ENCODE measurements at regions not wholly inside any gene's neighbourhood (a gene's known extent, or its start where the extent isn't known, plus 50 kb on each side); places are given as distances from the start of the nearest gene placed in this dataset.
"Not testable (repeated sequence)": the region's sequence is repeated elsewhere in the genome, so short reads cannot be mapped to it uniquely, and the experiment has no call there.

GRCh38 chr17:68145088-68145487 lies 102.8 kb upstream of the AMZ2 start:
- H3K9me3 Mint-ChIP-seq, result no peaks in the 10 kb centered on the region
- TF ChIP-seq CTCF (IDR thresholded peaks at IDR 0.05), result no peak
- H3K36me3 Mint-ChIP-seq (ENCODE audit: low read depth), result no peaks in the 10 kb centered on the region
- DNase-seq, result no peak
- H3K4me1 Mint-ChIP-seq, result no peaks in the 10 kb centered on the region
- H3K27me3 Mint-ChIP-seq (ENCODE audit: low read depth, poor library complexity), result peaks cover 28% of the 10 kb centered on the region
- H3K4me3 Mint-ChIP-seq, result no peak overlapping the region
- H3K27ac Mint-ChIP-seq, result no peak overlapping the region

- H3K27me3 Mint-ChIP-seq (ENCODE audit: low read depth, poor library complexity), result peaks cover 26% of the 10 kb centered on the region
- H3K9me3 Mint-ChIP-seq, result no peaks in the 10 kb centered on the region
- no peak for TF ChIP-seq CTCF (IDR thresholded peaks at IDR 0.05)
- H3K4me1 Mint-ChIP-seq, result peaks cover 3% of the 10 kb centered on the region
- H3K27ac Mint-ChIP-seq, result no peak overlapping the region
- DNase-seq, result no peak
- H3K36me3 Mint-ChIP-seq (ENCODE audit: low read depth), result no peaks in the 10 kb centered on the region
- no peak overlapping the region for H3K4me3 Mint-ChIP-seq
Measured at GRCh38 chr17:68148936-68149335, 98.9 kb upstream of the AMZ2 start.

- Mint-ChIP-seq H3K9me3 (no peaks in the 10 kb centered on the region), H3K4me1 (peaks cover 3% of the 10 kb centered on the region), H3K4me3 (no peak overlapping the region), H3K36me3 (ENCODE audit: low read depth) (no peaks in the 10 kb centered on the region), H3K27ac (no peak overlapping the region), H3K27me3 (ENCODE audit: low read depth, poor library complexity) (peaks cover 16% of the 10 kb centered on the region)
- DNase-seq, result no peak
- TF ChIP-seq CTCF (IDR thresholded peaks at IDR 0.05), result no peak
Measured at GRCh38 chr17:68152161-68152571, 95.7 kb upstream of the AMZ2 start.

DNA sequence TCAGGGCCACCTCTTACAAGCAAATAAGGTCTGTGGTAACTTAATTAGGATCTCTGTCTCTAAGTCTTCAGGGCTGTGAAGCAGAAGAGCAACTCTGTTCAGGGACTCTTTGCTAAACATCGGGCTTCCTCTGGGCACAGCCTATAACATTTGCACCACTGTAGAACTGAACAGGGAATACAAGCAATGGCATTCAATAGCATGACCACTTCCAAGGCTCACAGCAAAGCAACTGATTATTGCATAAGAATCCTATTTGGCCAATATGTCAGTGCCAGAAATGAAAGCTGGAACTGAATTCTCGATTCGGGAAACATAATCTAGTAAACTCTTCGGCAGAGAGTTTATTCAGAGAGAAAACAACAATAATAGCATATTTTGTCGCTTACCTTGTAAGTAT lies 92.2 kb upstream of the AMZ2 start:
- Mint-ChIP-seq H3K27me3 (ENCODE audit: low read depth, poor library complexity) (peaks cover 12% of the 10 kb centered on the region), H3K36me3 (ENCODE audit: low read depth) (no peaks in the 10 kb centered on the region), H3K27ac (no peak overlapping the region), H3K4me1 (peaks cover 3% of the 10 kb centered on the region), H3K4me3 (no peak overlapping the region), H3K9me3 (no peaks in the 10 kb centered on the region)
- no peak for TF ChIP-seq CTCF (IDR thresholded peaks at IDR 0.05)
- DNase-seq, result no peak

- DNase-seq, result no peak
- no peak for TF ChIP-seq CTCF (IDR thresholded peaks at IDR 0.05)
- no peaks in the 10 kb centered on the region for H3K9me3 Mint-ChIP-seq
- H3K36me3 Mint-ChIP-seq (ENCODE audit: low read depth), result peaks cover 4% of the 10 kb centered on the region
- H3K4me1 Mint-ChIP-seq, result no peaks in the 10 kb centered on the region
- no peak overlapping the region for H3K27ac Mint-ChIP-seq
- no peak overlapping the region for H3K4me3 Mint-ChIP-seq
- peaks cover 22% of the 10 kb centered on the region for H3K27me3 Mint-ChIP-seq (ENCODE audit: low read depth, poor library complexity)
Measured at GRCh38 chr17:68161644-68162428, 86.0 kb upstream of the AMZ2 start.

DNA sequence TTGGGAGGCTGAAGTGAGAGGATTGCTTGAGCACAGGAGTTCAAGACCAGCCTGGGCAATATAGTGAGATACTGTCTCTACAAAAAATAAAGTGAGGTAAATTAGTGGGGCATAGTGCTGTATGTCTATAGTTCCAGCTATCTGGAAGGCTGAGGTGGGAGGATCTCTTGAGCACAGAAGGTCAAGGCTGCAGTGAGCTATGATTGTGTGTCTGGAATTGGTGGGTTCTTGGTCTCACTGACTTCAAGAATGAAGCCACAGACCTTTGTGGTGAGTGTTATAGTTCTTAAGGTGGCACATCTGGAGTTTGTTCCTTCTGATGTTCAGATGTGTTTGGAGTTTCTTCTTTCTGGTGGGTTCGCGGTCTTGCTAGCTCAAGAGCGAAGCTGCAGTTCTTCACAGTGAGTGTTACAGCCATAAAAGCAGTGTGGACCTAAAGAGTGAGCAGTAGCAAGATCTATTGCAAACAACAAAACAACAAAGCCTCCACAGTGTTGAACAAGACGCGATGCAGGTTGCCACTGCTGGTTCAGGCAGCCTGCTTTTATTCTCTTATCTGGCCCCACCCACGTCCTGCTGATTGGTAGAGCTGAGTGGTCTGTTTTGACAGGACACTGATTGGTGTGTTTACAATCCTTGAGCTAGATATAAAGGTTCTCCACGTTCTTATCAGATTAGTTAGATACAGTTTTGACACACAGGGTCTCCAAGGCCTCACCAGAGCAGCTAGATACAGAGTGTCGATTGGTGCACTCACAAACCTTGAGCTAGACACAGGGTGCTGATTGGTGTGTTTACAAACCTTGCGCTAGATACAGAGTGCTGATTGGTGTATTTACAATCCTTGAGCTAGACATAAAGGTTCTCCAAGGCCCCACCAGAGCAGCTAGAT lies 79.3 kb upstream of the AMZ2 start:
- not testable (repeated sequence) for H3K9me3 Mint-ChIP-seq; H3K4me1 Mint-ChIP-seq; DNase-seq; H3K4me3 Mint-ChIP-seq; H3K36me3 Mint-ChIP-seq (ENCODE audit: low read depth)
- H3K27me3 Mint-ChIP-seq (ENCODE audit: low read depth, poor library complexity), result peaks cover 25% of the 10 kb centered on the region
- H3K27ac Mint-ChIP-seq, result peak overlapping the region; percentile 49

- not testable (repeated sequence) for H3K27ac Mint-ChIP-seq; H3K4me1 Mint-ChIP-seq; H3K36me3 Mint-ChIP-seq (ENCODE audit: low read depth); H3K4me3 Mint-ChIP-seq; DNase-seq; H3K9me3 Mint-ChIP-seq
- H3K27me3 Mint-ChIP-seq (ENCODE audit: low read depth, poor library complexity), result peaks cover 26% of the 10 kb centered on the region
Measured at GRCh38 chr17:68169165-68169821, 78.5 kb upstream of the AMZ2 start.
